Activated CD8-positive, alpha-beta T cell treated with anti-CD3 and anti-CD28 coated beads for 36 hours (primary cell): ENCODE measurements at regions not wholly inside any gene's neighbourhood (a gene's known extent, or its start where the extent isn't known, plus 50 kb on each side); places are given as distances from the start of the nearest gene placed in this dataset.

Source experiments
- ATAC-seq: fragments of 200-7000 bp; cut with Tn5 transposase; one replicate; pipeline ENCODE4 v1.10.0; 2021; ENCODE audit warnings: mild to moderate bottlenecking, moderate library complexity
- CTCF ChIA-PET: fragments of 350-600 bp; sonication (Branson Sonifier 250); formaldehyde crosslinking; loops from one replicate; lab custom pipeline; 2021; ENCODE audit warnings: antibody characterized with exemption; lab: Charles Lee
- POLR2A ChIA-PET: fragments of 350-600 bp; sonication (Branson Sonifier 250); formaldehyde crosslinking; loops from one replicate; lab custom pipeline; 2021; ENCODE audit warnings: antibody characterized with exemption; lab: Charles Lee
- DNase-seq: peaks from one replicate; pipeline ENCODE4 v3.0.0-alpha.2; 2020
- H3K27ac Mint-ChIP-seq: one replicate; pipeline ENCODE4 v1.8.0; 2021; ENCODE audit warnings: mild to moderate bottlenecking, mixed read lengths
- H3K27me3 Mint-ChIP-seq: one replicate; pipeline ENCODE4 v1.8.0; 2021; ENCODE audit warnings: mixed read lengths
- H3K36me3 Mint-ChIP-seq: one replicate; pipeline ENCODE4 v1.8.0; 2021; ENCODE audit warnings: low read depth, mixed read lengths
- H3K4me1 Mint-ChIP-seq: one replicate; pipeline ENCODE4 v1.8.0; 2021; ENCODE audit warnings: low read depth, mixed read lengths
- H3K4me3 Mint-ChIP-seq: one replicate; pipeline ENCODE4 v1.8.0; 2021; ENCODE audit warnings: mild to moderate bottlenecking, moderate library complexity, mixed read lengths
- H3K9me3 Mint-ChIP-seq: one replicate; pipeline ENCODE4 v1.8.0; 2021; ENCODE audit warnings: mixed read lengths
- intact Hi-C: fragments of 100-400 bp; cut with micrococcal nuclease; formaldehyde crosslinking; loops from one replicate; pipeline ENCODE4 v1.10.0; 2022
- TF ChIP-seq, protein P1 (sequence below): fragments of 200-600 bp; IDR thresholded peaks from one replicate; pipeline ENCODE4 v1.8.0; 2022; ENCODE audit warnings: antibody characterized with exemption, mild to moderate bottlenecking

DNA sequence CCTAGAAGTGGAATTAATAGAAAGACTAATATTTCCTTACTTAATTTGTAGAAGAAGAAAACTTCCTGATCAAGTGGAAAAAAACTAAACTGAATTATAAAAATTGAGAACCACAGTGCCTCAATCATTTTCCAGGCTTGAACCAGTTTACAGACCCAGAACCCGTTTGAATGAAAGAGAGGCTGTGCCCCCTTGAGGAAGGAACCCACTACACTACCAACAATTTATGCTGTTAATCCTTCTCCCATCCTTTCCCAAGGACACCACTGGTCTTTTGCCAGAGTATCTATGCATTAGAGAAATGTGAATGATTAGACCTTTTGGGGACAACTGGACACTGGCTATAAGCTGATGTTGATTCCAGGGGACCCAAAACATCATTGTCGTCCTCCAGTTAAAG, 842.6 kb downstream of the TECRL start:
- intact Hi-C loops = no loop called here
- peaks cover 8% of the 10 kb centered on the region for H3K9me3 Mint-ChIP-seq
- no peak overlapping the region for H3K4me3 Mint-ChIP-seq
- TF ChIP-seq, protein P1, sequence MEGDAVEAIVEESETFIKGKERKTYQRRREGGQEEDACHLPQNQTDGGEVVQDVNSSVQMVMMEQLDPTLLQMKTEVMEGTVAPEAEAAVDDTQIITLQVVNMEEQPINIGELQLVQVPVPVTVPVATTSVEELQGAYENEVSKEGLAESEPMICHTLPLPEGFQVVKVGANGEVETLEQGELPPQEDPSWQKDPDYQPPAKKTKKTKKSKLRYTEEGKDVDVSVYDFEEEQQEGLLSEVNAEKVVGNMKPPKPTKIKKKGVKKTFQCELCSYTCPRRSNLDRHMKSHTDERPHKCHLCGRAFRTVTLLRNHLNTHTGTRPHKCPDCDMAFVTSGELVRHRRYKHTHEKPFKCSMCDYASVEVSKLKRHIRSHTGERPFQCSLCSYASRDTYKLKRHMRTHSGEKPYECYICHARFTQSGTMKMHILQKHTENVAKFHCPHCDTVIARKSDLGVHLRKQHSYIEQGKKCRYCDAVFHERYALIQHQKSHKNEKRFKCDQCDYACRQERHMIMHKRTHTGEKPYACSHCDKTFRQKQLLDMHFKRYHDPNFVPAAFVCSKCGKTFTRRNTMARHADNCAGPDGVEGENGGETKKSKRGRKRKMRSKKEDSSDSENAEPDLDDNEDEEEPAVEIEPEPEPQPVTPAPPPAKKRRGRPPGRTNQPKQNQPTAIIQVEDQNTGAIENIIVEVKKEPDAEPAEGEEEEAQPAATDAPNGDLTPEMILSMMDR = no peak
- ChIA-PET POLR2A (no interaction called here), CTCF (no interaction called here)
- no peaks in the 10 kb centered on the region for H3K27me3 Mint-ChIP-seq
- ATAC-seq (no peak), DNase-seq (no peak)
- H3K27ac Mint-ChIP-seq = no peak overlapping the region
- H3K36me3 Mint-ChIP-seq = no peaks in the 10 kb centered on the region
- no peaks in the 10 kb centered on the region for H3K4me1 Mint-ChIP-seq

DNA sequence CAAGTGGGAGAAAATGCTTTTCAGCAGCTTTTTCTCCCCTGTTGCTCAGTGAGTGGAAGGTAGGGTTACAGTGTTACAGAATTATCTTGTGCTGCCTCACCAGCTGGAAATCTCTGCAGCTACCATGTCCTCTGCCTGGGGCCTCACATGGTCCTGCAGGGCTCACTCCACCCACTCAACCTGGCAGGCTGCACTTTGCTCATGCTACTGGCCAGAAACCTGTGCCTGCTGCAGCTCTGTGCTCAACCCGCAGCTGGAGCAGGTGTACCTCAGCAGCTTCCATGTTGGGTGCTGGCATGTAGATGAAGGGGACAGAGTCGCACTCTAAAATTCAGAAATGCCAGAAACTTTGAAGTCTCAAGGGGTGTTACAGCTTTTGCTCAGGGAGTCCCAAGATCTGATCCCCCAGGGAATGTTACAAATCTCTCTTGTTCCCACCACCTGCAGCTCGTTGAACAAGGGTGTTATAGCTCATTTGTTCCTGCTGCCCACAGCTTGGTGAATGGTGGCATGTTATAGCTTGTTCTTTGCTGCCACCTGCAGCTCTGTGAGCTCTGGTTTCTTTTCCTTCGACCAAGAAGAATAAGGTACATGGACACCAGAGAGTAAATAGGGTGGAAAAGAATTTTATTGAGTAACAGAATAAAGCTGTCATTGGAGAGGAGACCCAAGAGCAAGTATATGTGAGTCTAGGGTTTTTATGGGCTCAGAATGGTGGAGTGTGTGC, 845.8 kb downstream of the TECRL start:
- POLR2A ChIA-PET = no interaction called here
- CTCF ChIA-PET = no interaction called here
- no peak overlapping the region for H3K27ac Mint-ChIP-seq
- peaks cover 6% of the 10 kb centered on the region for H3K9me3 Mint-ChIP-seq
- no peak for DNase-seq
- no peak overlapping the region for H3K4me3 Mint-ChIP-seq
- H3K4me1 Mint-ChIP-seq = no peaks in the 10 kb centered on the region
- ATAC-seq = no peak
- H3K27me3 Mint-ChIP-seq = no peaks in the 10 kb centered on the region
- no peaks in the 10 kb centered on the region for H3K36me3 Mint-ChIP-seq
- TF ChIP-seq, protein P1 = no peak
- intact Hi-C loops = no loop called here

DNA sequence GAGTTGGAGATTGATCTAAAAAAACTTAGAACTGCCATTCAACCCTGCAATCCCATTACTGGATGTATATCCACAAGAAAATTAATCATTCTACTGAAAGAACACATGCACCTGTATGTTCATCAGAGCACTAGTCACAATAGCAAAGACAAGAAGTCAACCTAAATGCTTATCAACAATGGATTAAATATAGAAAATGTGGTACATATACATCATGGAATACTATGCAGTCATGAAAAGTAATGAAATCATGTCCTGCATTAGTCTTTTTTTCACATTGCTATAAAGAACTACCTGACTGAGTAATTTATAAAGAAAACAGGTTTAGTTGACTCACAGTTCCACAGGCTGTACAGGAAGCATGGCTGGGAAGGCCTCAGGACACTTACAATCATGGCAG, 850.5 kb downstream of the TECRL start:
- ChIA-PET POLR2A (no interaction called here), CTCF (no interaction called here)
- no peak for DNase-seq
- ATAC-seq = no peak
- Mint-ChIP-seq H3K36me3 (no peaks in the 10 kb centered on the region), H3K4me1 (no peaks in the 10 kb centered on the region), H3K4me3 (no peak overlapping the region), H3K27ac (no peak overlapping the region), H3K27me3 (no peaks in the 10 kb centered on the region), H3K9me3 (peaks cover 9% of the 10 kb centered on the region)
- TF ChIP-seq, protein P1 = no peak
- intact Hi-C loops = no loop called here

DNA sequence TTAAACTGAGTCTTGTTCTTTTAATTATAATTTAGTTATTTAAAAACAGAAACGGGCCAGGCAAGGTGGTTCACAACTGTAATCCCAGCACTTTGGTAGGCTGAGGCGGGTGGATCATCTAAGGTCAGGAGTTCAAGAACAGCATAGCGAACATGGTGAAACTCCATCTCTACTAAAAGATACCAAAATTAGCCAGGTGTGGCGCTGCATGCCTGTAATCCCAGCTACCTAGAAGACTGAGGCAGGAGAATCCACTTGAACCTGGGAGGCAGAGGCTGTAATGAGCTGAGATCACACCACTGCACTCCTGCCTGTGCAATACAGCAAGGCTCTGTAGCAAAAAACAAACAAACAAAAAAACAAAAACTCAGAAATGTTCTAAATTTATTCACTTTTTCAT, 852.9 kb downstream of the TECRL start:
- TF ChIP-seq, protein P1 = no peak
- Mint-ChIP-seq H3K9me3 (peaks cover 8% of the 10 kb centered on the region), H3K27me3 (no peaks in the 10 kb centered on the region), H3K4me1 (no peaks in the 10 kb centered on the region), H3K4me3 (no peak overlapping the region), H3K27ac (no peak overlapping the region), H3K36me3 (no peaks in the 10 kb centered on the region)
- DNase-seq (no peak), ATAC-seq (no peak)
- intact Hi-C loops = no loop called here
- ChIA-PET POLR2A (no interaction called here), CTCF (no interaction called here)

DNA sequence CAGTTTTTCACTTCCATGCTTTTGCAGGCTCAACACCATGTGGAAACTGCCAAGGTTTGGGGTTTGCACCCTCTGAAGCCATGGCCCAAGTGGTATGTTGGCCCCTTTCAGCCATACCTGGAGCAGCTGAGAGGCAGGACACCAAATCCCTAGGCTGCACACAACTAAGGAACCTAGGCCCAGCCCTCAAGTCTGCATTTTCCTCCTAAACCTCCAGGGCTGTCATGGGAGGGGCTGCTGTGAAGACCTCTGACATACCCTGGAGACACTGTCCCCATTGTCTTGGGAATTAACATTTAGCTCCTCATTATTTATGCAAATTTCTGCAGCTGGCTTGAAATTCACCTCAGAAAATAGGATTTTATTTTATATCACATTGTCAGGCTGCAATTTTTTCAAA, 856.1 kb downstream of the TECRL start:
- Mint-ChIP-seq H3K36me3 (no peaks in the 10 kb centered on the region), H3K4me3 (no peak overlapping the region), H3K4me1 (no peaks in the 10 kb centered on the region), H3K9me3 (peaks cover 4% of the 10 kb centered on the region), H3K27ac (no peak overlapping the region), H3K27me3 (no peaks in the 10 kb centered on the region)
- POLR2A ChIA-PET = no interaction called here
- CTCF ChIA-PET = no interaction called here
- intact Hi-C loops = no loop called here
- TF ChIP-seq, protein P1 = no peak
- DNase-seq (no peak), ATAC-seq (no peak)
